Activated naive CD4-positive, alpha-beta T cell treated with anti-CD3 and anti-CD28 coated beads for 36 hours (primary cell): ENCODE measurements at regions not wholly inside any gene's neighbourhood (a gene's known extent, or its start where the extent isn't known, plus 50 kb on each side); places are given as distances from the start of the nearest gene placed in this dataset.

ENCODE experiments used
- CTCF ChIA-PET: fragments of 350-600 bp; sonication (Branson Sonifier 250); formaldehyde crosslinking; loops from one replicate; lab custom pipeline; 2021; ENCODE audit warnings: antibody characterized with exemption; lab: Charles Lee
- DNase-seq: peaks from one replicate; pipeline ENCODE4 v3.0.0-alpha.2; 2020
- H3K27ac Mint-ChIP-seq: one replicate; pipeline ENCODE4 v1.8.0; 2021; ENCODE audit warnings: mild to moderate bottlenecking, mixed read lengths
- H3K27me3 Mint-ChIP-seq: one replicate; pipeline ENCODE4 v1.8.0; 2021; ENCODE audit warnings: low read depth, mixed read lengths
- H3K36me3 Mint-ChIP-seq: one replicate; pipeline ENCODE4 v1.8.0; 2021; ENCODE audit warnings: low read depth, mixed read lengths
- H3K4me1 Mint-ChIP-seq: one replicate; pipeline ENCODE4 v1.8.0; 2021; ENCODE audit warnings: low read depth, mixed read lengths
- H3K4me3 Mint-ChIP-seq: one replicate; pipeline ENCODE4 v1.8.0; 2021; ENCODE audit warnings: mild to moderate bottlenecking, moderate library complexity, mixed read lengths
- H3K9me3 Mint-ChIP-seq: one replicate; pipeline ENCODE4 v1.8.0; 2021; ENCODE audit warnings: mixed read lengths
- intact Hi-C: fragments of 100-400 bp; cut with micrococcal nuclease; formaldehyde crosslinking; loops from one replicate; pipeline ENCODE4 v1.15.1; 2023

DNA sequence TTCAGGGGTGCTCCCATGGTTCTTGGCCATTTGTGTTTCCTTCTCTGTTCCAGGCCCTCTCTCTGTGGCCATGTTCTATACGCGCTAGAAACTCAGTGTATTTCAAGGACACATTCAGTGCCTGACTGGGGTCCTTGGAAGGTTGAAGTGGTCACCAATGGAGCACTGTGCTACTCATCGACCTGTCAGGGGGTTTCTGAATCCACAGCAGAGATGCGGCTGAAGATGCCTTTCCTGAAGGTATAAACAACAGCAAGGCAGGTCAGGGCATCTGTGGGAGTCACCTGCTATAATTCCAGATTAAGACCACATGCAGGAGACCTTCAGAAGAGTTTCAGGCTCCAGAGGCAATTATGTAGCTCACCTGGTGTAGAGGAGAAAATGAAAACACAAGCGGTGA lies 86.8 kb upstream of the MGMT start:
- no peak overlapping the region for H3K27ac Mint-ChIP-seq
- intact Hi-C loops = no loop called here
- no peak for DNase-seq
- no peak overlapping the region for H3K4me3 Mint-ChIP-seq
- H3K27me3 Mint-ChIP-seq = peaks cover 6% of the 10 kb centered on the region
- CTCF ChIA-PET = interaction anchor here (1.5 kb wide), 1 partner anchor 349 kb away, joined by 3 read pairs; no protein-coding TSS in a partner anchor
- H3K36me3 Mint-ChIP-seq = no peaks in the 10 kb centered on the region
- H3K4me1 Mint-ChIP-seq = no peaks in the 10 kb centered on the region
- no peaks in the 10 kb centered on the region for H3K9me3 Mint-ChIP-seq

DNA sequence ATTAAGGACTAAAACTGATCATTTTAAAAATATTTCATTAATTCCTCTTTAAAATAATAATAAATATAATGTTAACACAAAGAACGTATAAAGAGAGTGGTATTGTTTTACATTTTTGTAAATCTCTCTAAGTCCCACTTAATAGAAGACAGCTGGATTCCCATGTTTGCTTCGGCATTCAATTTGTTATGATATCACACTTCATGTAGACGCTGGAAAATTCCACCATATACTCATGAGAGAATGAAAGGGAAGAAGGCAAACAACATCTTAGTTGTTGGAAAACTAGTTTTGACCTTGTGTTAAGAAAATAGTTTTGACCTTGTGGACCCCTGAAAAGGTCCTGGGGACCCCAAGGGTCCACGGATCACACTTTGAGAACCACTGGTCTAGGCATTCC lies 85.3 kb upstream of the MGMT start:
- H3K9me3 Mint-ChIP-seq = no peaks in the 10 kb centered on the region
- CTCF ChIA-PET = interaction anchor here (1.5 kb wide), 1 partner anchor 350 kb away, joined by 3 read pairs; no protein-coding TSS in a partner anchor
- no peaks in the 10 kb centered on the region for H3K4me1 Mint-ChIP-seq
- no peaks in the 10 kb centered on the region for H3K36me3 Mint-ChIP-seq
- peaks cover 6% of the 10 kb centered on the region for H3K27me3 Mint-ChIP-seq
- DNase-seq = no peak
- H3K27ac Mint-ChIP-seq = no peak overlapping the region
- intact Hi-C loops = no loop called here
- no peak overlapping the region for H3K4me3 Mint-ChIP-seq

DNA sequence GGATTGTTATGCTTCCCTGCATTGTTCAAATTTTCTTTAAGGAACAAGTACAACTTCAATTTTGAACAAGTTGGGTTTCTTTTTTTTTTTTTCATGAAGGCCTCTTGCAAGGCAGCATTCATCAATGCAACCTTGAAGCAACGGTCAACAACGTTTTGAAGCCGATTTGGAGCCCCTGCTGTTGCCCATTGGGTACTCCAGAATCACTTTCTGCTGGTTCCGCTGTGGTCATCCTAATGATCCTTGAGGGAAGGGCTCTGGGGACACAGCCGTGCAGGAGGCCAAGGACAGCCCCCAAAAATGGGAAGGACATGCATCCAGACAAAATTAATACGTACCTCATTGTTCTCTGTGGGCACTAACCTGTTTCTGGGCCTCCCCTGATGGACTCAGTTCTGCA lies 84.6 kb upstream of the MGMT start:
- no peaks in the 10 kb centered on the region for H3K4me1 Mint-ChIP-seq
- H3K27me3 Mint-ChIP-seq = peaks cover 6% of the 10 kb centered on the region
- no peak overlapping the region for H3K4me3 Mint-ChIP-seq
- no peaks in the 10 kb centered on the region for H3K9me3 Mint-ChIP-seq
- no peaks in the 10 kb centered on the region for H3K36me3 Mint-ChIP-seq
- DNase-seq = no peak
- CTCF ChIA-PET = no interaction called here
- intact Hi-C loops = no loop called here
- no peak overlapping the region for H3K27ac Mint-ChIP-seq

DNA sequence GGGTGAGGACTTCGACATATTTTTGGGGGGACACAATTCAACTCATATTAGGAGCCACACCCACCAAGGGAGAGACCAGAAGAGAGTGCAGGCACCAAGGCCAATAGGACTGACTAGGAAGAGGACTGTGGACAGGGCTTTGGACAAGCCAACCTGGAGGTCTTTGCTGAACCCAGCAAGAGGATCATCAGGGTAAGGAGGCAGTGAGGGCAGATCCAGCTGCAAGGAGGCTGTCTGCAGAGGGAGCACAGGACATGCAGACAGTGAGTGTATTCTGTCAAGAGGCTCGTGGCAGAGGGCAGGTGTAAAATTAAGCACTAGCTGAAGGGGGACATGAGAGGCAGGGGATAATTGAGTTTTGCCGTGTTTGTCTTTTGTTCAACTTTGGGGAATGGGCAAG lies 83.4 kb upstream of the MGMT start:
- no peak for DNase-seq
- intact Hi-C loops = no loop called here
- Mint-ChIP-seq H3K27me3 (peaks cover 8% of the 10 kb centered on the region), H3K4me3 (no peak overlapping the region), H3K9me3 (no peaks in the 10 kb centered on the region), H3K36me3 (no peaks in the 10 kb centered on the region), H3K27ac (no peak overlapping the region), H3K4me1 (no peaks in the 10 kb centered on the region)
- CTCF ChIA-PET = no interaction called here

DNA sequence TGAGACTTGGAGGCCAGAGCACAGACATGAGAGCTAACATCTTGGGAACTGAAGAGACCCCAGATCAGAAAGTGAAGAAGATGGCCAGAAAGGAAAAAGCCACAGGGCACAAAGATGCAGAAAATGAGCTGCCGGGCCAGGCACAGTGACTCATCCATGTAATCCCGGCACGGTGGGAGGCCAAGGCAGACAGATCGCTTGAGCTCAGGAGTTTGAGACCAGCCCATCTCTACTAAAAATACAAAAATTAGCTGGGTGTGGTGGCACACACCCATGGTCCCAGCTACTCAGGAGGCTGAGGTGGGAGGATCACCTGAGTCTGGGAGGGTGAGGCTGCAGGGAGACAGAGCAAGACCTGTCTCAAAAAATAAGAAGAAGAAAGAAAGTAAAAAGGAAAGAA lies 81.4 kb upstream of the MGMT start:
- Mint-ChIP-seq H3K4me1 (no peaks in the 10 kb centered on the region), H3K36me3 (no peaks in the 10 kb centered on the region), H3K9me3 (no peaks in the 10 kb centered on the region), H3K4me3 (no peak overlapping the region), H3K27ac (no peak overlapping the region), H3K27me3 (peaks cover 11% of the 10 kb centered on the region)
- DNase-seq = no peak
- intact Hi-C loops = no loop called here
- CTCF ChIA-PET = interaction anchor here (0.9 kb wide), 1 partner anchor 491 kb away, joined by 3 read pairs; no protein-coding TSS in a partner anchor

DNA sequence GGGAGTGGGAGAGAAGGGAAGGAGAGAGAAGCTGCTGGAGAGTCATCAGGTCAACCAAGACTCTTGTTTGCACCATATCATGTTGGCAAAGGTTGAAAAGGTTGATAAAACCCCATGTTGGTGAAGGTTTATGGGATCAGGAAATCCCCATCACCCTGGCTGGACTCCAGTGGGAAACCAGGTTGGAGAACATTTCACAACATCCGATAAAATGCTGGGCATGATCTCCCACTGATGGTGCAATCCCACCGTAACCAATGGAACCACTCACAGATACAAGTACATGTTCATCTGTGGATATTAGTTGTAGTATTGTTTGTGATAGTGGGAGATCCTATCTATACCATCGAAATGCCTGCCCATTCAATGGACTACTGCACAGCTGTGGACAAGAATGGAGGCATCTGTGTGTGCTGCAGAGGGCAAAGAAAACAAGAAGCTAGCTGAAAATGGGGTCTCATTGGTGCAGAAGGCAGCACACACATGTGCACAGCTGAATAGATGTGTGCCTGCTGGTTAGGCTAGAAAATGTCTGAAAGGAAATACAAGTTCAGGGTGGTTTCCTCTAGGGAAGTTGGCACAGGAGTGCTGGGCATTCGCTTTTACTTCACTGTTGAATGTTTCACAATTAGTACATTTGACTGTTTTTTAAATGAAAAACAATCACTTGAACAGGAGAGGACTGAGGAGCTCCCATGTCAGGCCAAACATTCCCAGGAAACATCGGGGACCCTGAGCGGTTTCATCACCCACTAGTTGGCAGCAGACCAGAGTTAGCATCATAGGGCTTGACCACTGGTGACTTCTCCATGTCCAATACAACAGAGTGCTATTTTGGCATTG lies 80.4 kb upstream of the MGMT start:
- peaks cover 11% of the 10 kb centered on the region for H3K27me3 Mint-ChIP-seq
- no peak overlapping the region for H3K4me3 Mint-ChIP-seq
- no peaks in the 10 kb centered on the region for H3K36me3 Mint-ChIP-seq
- H3K4me1 Mint-ChIP-seq = no peaks in the 10 kb centered on the region
- no peak overlapping the region for H3K27ac Mint-ChIP-seq
- CTCF ChIA-PET = no interaction called here
- intact Hi-C loops = no loop called here
- no peaks in the 10 kb centered on the region for H3K9me3 Mint-ChIP-seq
- no peak for DNase-seq

DNA sequence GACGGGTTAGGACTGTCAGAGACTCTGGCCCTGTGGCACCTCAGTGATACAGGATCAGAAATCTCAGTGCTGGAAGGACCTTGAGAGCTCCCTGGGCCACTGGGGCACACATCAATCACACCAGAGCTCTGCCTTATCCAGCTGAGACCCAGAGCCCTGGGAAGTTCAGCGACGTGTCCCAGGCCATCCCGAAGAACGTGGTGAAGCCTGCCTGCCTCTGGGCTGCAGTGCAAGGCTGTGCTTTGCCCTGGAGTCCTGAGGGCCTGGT lies 79.8 kb upstream of the MGMT start:
- no peak for DNase-seq
- CTCF ChIA-PET = no interaction called here

DNA sequence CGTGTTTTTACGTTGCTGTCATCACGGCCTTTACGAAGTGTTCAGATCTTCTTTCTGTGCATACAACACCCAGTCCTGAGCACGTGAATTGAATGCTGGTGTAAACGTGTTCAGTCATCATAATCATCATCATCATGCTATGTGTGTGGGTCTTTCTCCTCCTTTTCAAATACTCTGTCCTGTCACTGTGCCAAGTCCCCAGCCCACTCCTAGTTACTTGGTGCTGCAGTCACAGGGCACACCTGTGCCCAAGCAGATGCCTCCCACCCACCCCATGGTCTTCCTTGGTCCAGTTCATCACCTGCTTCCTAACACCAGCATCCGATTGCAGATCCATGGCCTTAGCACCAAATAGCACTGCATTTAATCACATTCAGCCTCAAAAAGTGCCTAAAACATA lies 78.6 kb upstream of the MGMT start:
- Mint-ChIP-seq H3K27ac (no peak overlapping the region), H3K36me3 (no peaks in the 10 kb centered on the region), H3K27me3 (peaks cover 9% of the 10 kb centered on the region), H3K9me3 (no peaks in the 10 kb centered on the region), H3K4me1 (no peaks in the 10 kb centered on the region), H3K4me3 (no peak overlapping the region)
- intact Hi-C loops = no loop called here
- no peak for DNase-seq
- CTCF ChIA-PET = no interaction called here

More for the DNA sequence above, 79.8 kb upstream of the MGMT start:
- H3K9me3 Mint-ChIP-seq = no peaks in the 10 kb centered on the region
- H3K36me3 Mint-ChIP-seq = no peaks in the 10 kb centered on the region
- H3K4me1 Mint-ChIP-seq = no peaks in the 10 kb centered on the region
- H3K27me3 Mint-ChIP-seq = peaks cover 11% of the 10 kb centered on the region
- no peak overlapping the region for H3K4me3 Mint-ChIP-seq
- intact Hi-C loops = no loop called here
- H3K27ac Mint-ChIP-seq = no peak overlapping the region

DNA sequence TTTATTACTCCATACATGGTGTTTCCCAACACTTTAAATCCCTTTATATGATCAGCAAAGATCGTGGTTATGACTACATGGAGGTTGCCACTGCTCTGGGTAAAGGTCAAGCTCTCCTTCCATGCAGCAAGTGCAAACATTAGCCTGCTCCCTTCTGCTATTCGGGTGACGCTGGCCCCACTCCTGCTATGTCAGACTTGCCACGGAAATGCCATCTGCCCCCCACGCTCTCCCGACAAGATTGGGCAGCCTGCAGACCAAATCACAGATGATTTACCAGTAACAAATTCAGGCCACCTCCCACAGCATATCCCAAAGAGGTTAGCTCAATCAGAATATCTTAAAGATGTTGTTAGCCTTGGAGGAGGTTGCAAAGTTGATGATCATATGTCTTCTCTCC lies 77.8 kb upstream of the MGMT start:
- H3K27me3 Mint-ChIP-seq = peaks cover 6% of the 10 kb centered on the region
- H3K27ac Mint-ChIP-seq = no peak overlapping the region
- no peak overlapping the region for H3K4me3 Mint-ChIP-seq
- no peak for DNase-seq
- H3K4me1 Mint-ChIP-seq = no peaks in the 10 kb centered on the region
- CTCF ChIA-PET = no interaction called here
- H3K36me3 Mint-ChIP-seq = no peaks in the 10 kb centered on the region
- intact Hi-C loops = no loop called here
- H3K9me3 Mint-ChIP-seq = no peaks in the 10 kb centered on the region

DNA sequence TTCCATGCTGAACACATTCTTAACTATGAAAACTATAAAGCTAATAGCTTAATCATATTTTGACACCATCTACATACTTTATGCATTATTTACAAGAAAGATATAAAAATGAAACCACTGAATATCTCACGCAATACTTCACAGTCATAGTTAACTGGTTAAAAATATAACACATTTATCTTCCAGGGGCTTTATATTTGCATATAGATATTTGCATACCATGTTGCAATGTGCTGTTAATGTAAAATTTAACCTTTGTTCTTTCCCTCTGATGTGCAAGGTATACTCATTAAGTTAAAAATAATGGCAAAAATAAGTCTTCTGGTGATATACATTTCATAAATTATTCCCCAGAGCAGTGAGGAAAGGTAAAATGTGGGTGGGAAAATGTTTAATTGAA lies 76.9 kb upstream of the MGMT start:
- intact Hi-C loops = no loop called here
- H3K27me3 Mint-ChIP-seq = peaks cover 6% of the 10 kb centered on the region
- H3K9me3 Mint-ChIP-seq = no peaks in the 10 kb centered on the region
- DNase-seq = no peak
- H3K4me1 Mint-ChIP-seq = no peaks in the 10 kb centered on the region
- H3K36me3 Mint-ChIP-seq = no peaks in the 10 kb centered on the region
- H3K27ac Mint-ChIP-seq = no peak overlapping the region
- H3K4me3 Mint-ChIP-seq = no peak overlapping the region
- CTCF ChIA-PET = no interaction called here

DNA sequence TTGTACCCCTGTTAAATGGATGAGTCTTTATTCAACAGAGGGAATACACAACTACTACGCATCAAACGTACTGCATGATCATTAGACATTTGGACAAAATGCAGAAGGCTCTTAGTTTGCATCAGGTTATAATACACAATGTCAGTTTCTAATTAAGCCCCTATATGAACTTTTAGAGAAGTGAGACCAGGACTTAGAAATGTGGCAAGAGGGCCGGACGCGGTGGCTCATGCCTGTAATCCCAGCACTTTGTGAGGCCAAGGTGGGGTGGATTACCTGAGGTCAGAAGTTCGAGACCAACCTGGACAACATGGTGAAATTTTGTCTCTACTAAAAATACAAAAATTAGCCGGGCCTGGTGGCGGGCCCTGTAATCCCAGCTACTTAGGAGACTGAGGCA lies 76.3 kb upstream of the MGMT start:
- intact Hi-C loops = no loop called here
- Mint-ChIP-seq H3K4me1 (no peaks in the 10 kb centered on the region), H3K9me3 (no peaks in the 10 kb centered on the region), H3K27ac (no peak overlapping the region), H3K27me3 (peaks cover 6% of the 10 kb centered on the region), H3K36me3 (no peaks in the 10 kb centered on the region), H3K4me3 (no peak overlapping the region)
- CTCF ChIA-PET = no interaction called here
- no peak for DNase-seq

DNA sequence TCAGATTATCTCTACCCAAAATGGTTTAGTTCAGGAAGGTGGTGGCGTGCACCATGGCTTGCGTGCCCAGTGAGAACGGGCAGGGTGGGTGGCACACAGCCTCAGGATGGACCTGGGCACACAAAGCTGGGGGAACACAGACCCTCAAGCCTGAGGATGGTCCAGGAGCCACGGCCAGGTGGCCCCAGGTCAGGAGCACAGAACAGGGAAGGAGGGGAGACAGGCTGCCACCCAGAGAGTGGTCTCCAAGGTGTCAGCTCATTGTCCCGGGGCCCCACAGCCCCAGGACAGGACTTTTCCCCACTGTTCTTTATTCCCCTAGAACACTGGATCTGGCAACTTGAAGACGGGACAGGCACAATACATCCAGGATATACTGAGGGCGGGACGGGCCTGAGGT lies 75.6 kb upstream of the MGMT start:
- H3K4me1 Mint-ChIP-seq = no peaks in the 10 kb centered on the region
- H3K27me3 Mint-ChIP-seq = peaks cover 6% of the 10 kb centered on the region
- no peaks in the 10 kb centered on the region for H3K36me3 Mint-ChIP-seq
- no peaks in the 10 kb centered on the region for H3K9me3 Mint-ChIP-seq
- CTCF ChIA-PET = no interaction called here
- no peak overlapping the region for H3K27ac Mint-ChIP-seq
- intact Hi-C loops = no loop called here
- no peak overlapping the region for H3K4me3 Mint-ChIP-seq
- DNase-seq = no peak

DNA sequence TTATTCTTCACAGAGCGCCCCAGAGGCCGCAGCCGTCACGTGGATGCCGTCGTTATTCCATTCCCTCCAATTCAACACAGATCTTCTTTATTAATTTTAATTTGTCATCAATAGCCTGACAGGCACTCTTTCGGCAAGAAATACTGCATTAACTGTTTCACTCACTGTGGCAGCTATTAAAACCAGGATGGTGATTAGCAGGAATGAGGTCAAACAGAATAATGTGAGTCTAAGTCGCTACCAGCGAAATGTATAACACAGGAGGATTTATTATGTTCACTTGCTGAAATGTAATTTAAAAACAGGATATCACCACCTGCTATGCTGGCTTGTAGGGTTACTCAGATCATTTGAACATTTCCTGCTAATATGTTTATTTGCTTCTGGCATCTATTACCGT lies 74.2 kb upstream of the MGMT start:
- intact Hi-C loops = no loop called here

More for the DNA sequence above, 74.2 kb upstream of the MGMT start:
- Mint-ChIP-seq H3K4me3 (no peak overlapping the region), H3K4me1 (no peaks in the 10 kb centered on the region), H3K27me3 (peaks cover 6% of the 10 kb centered on the region), H3K9me3 (no peaks in the 10 kb centered on the region), H3K27ac (no peak overlapping the region), H3K36me3 (no peaks in the 10 kb centered on the region)
- no peak for DNase-seq
- CTCF ChIA-PET = no interaction called here
